GM03348 (cell line): ENCODE measurements at regions not wholly inside any gene's neighbourhood (a gene's known extent, or its start where the extent isn't known, plus 50 kb on each side); places are given as distances from the start of the nearest gene placed in this dataset.
"Not testable (repeated sequence)": the region's sequence is repeated elsewhere in the genome, so short reads cannot be mapped to it uniquely, and the experiment has no call there.

Experiments
- DNase-seq: peaks from one replicate; pipeline ENCODE4 v3.0.0; 2012; ENCODE audit warnings: low spot score

DNA sequence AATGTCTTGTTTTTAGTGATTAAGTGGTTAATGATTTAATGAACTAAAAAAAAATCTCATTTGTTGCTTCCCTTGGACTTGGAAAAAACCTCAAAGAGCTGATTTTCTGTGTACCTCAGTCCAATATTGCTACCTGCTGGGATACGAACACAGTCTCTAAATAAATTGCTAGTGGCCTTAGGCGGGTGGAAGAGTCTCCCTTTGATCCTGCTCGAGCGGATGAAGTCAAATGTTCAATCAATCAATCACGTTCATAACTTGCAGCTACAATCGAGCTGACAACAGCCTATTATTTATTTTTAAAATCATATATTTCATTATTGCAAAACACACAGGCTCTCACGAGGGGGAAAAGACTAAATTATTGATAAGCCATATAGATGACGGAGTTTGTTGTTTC lies 57.3 kb upstream of the HABP2 start:
- no peak for DNase-seq

DNA sequence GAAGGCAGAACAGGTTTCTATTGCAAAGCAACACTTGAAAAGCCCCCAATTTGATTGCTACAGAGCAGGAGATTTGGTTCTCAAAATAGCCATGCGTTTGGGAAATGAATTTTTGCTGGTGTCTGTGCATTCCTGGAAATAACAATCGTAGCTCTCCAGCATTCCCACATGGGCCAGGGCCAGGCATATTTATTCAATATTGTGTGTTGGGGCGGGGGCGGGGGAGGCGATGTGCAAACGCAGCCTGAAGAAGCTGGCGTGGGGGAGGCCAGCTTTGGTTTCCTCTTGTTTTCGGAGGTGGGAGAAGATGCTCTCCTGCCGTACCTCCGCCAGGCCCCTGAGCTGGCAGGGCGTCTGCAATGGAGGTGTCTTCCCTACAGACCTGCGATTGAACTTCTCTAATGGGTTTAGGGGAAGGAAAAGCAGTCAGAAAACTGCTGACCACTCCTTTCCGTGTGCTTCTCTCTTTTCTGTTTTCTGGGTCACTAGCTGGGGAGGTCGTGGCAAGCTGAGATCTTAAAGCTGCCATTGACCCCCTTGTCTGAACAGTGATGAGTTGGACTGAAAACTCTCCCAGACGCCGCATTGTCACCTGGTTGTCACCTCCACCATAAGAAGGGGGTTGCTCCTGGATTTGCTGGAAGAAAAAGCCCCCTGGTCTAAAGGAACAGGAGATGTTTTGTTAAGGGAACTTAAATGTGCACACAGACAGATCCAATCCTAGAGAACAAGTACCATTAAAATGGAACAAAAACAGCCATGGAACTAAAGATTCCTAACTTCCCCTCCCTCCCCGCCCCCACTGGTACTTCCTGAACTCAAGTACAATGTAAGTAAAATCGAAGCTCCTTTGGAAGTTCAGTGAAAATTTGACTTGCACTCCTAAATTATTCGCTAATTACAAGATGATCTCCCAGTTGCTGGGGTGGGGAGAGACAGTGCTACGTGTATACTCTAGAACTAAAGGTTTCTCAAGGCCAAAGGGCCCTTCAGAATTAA lies 56.4 kb upstream of the HABP2 start:
- DNase-seq, result peak; percentile 69

DNA sequence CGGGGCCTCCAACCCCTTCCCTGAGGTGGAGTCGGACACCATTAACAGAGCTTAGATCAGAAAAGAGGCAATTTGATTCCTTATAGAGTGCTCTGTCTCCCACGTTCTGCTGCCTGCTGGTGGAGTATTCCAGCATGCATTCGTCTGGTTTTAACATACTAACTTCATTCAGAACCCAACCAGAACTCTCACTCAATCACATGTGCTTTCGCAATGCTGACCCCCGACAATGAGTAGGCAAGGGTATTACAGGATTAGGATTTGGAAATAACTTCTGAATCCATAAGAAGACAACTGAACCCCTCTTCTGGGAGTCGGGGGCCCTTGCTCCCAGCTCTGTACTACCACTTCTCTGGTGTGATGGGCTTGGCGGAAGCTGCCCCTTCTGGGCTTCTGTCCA lies 55.7 kb upstream of the HABP2 start:
- DNase-seq, result no peak

- DNase-seq, result peak; percentile 39
Observed at GRCh38 chr10:113498997-113499396, 53.9 kb upstream of the HABP2 start.

- DNase-seq, result no peak
Observed at GRCh38 chr10:113499806-113500205, 53.0 kb upstream of the HABP2 start.

DNA sequence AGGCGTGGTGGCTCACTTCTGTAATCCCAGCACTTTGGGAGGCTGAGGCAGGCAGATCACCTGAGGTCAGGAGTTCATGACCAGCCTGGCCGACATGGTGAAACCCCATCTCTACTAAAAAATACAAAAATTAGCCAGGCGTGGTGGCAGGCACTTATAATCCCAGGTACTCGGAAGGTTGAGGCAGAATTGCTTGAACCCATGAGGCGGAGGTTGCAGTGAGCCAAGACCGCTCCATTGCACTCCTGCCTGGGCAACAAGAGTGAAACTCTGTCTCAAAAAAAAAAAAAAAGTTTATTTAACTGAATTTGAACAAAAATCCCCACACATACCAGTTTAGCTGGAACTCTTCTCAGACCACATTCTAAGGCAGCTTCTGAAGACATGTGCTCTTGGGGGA lies 51.8 kb upstream of the HABP2 start:
- DNase-seq, result not testable (repeated sequence)
